Endothelial cell of umbilical vein (primary cell): ENCODE measurements at regions not wholly inside any gene's neighbourhood (a gene's known extent, or its start where the extent isn't known, plus 50 kb on each side); places are given as distances from the start of the nearest gene placed in this dataset.

Experiments used
- BruUV-seq: library from RNA; stranded (reverse); fragments of 400-500 nt; replicated peaks from 2 replicates; lab custom pipeline; 2021; lab: Mats Ljungman, UMichigan
- CTCF ChIA-PET: fragments of 300-600, 350-600 bp; sonication (Branson Sonifier 250); formaldehyde crosslinking; loops from one replicate; lab custom pipeline; 2021; ENCODE audit warnings: antibody characterized with exemption, inconsistent platforms; lab: Charles Lee
- POLR2A ChIA-PET: fragments of 300-600, 350-600 bp; sonication (Branson Sonifier 250); formaldehyde crosslinking; loops from one replicate; lab custom pipeline; 2021; ENCODE audit warnings: antibody characterized with exemption, inconsistent platforms; lab: Charles Lee
- DNase-seq: peaks from one replicate; pipeline ENCODE4 v3.0.0-alpha.2; 2011; ENCODE audit warnings: low read depth, low spot score
- FAIRE-seq: peaks from 2 replicates; lab custom pipeline; 2011; peaks lifted over from hg19 to GRCh38; lab: Jason Lieb, UNC
- H2AFZ ChIP-seq: 2 replicates; pipeline ENCODE4 v1.6.0; 2012; ENCODE audit warnings: low read depth, low read length, control low read depth, inconsistent platforms
- H3K27ac ChIP-seq: 2 replicates; pipeline ENCODE4 v1.5.1; 2011; ENCODE audit warnings: low read depth, mild to moderate bottlenecking, control low read depth, low read length, moderate library complexity; ENCODE audit not compliant: insufficient read depth
- H3K27me3 ChIP-seq, 2 experiments: 2 replicates each; pipeline versions ENCODE4 v1.6.0 to v1.6.1; 2011; ENCODE audit warnings: low read length in 2 of 2, mixed read lengths in 1 of 2; ENCODE audit not compliant: control insufficient read depth in 2 of 2, insufficient read depth in 2 of 2
- H3K36me3 ChIP-seq, 2 experiments: 2 replicates in 1 of 2; 3 replicates in 1 of 2; pipeline ENCODE4 v1.5.1; 2011; ENCODE audit warnings: low read length in 2 of 2, mild to moderate bottlenecking in 1 of 2, moderate library complexity in 1 of 2; ENCODE audit not compliant: control insufficient read depth in 2 of 2, insufficient read depth in 2 of 2; ENCODE audit errors: extremely low read depth in 1 of 2
- H3K4me1 ChIP-seq: 3 replicates; pipeline ENCODE4 v1.5.1; 2011; ENCODE audit warnings: mild to moderate bottlenecking, low read length; ENCODE audit not compliant: control insufficient read depth, insufficient read depth; ENCODE audit errors: extremely low read depth
- H3K4me2 ChIP-seq: 2 replicates; pipeline ENCODE4 v1.6.1; 2011; ENCODE audit warnings: low read length, control low read depth, mixed read lengths; ENCODE audit not compliant: insufficient read depth
- H3K4me3 ChIP-seq, 3 experiments: fragments of 200-600 bp in 1 of 3; sonication (generic), shearing (Covaris generic) in 1 of 3; replicated peaks in 1 of 3; 2 replicates each; pipeline ENCODE4 v1.5.1; 2011 to 2016; ENCODE audit warnings: control low read depth in 3 of 3, low read length in 3 of 3, mild to moderate bottlenecking in 2 of 3, inconsistent platforms in 1 of 3, low read depth in 1 of 3, moderate library complexity in 1 of 3; ENCODE audit not compliant: insufficient read depth in 1 of 3
- H3K79me2 ChIP-seq: 2 replicates; pipeline ENCODE4 v1.6.0; 2012; ENCODE audit warnings: low read length, inconsistent platforms; ENCODE audit not compliant: control insufficient read depth, insufficient read depth
- H3K9ac ChIP-seq: replicated peaks from 2 replicates; pipeline ENCODE3; 2011; ENCODE audit warnings: low read length, control low read depth; ENCODE audit not compliant: insufficient read depth; ENCODE audit errors: extremely low read depth
- H3K9me1 ChIP-seq: replicated peaks from 3 replicates; pipeline ENCODE4 v1.6.0; 2011; ENCODE audit warnings: mild to moderate bottlenecking, low read length; ENCODE audit not compliant: control insufficient read depth, insufficient read depth; ENCODE audit errors: extremely low read depth
- H3K9me3 ChIP-seq: replicated peaks from 2 replicates; pipeline ENCODE4 v1.5.1; 2012; ENCODE audit warnings: low read length, inconsistent platforms; ENCODE audit not compliant: control insufficient read depth, insufficient read depth
- H4K20me1 ChIP-seq: replicated peaks from 2 replicates; pipeline ENCODE3; 2011; ENCODE audit warnings: mild to moderate bottlenecking, low read length; ENCODE audit not compliant: control insufficient read depth, insufficient read depth; ENCODE audit errors: extremely low read depth
- CTCF ChIP-seq, 2 donors: IDR thresholded peaks; 1 replicate in 1 of 2; 2 replicates in 1 of 2; pipeline ENCODE4 v1.5.1; 2011; ENCODE audit warnings: low read length in 2 of 2, mild to moderate bottlenecking in 2 of 2, moderate library complexity in 2 of 2, control low read depth in 1 of 2, inconsistent platforms in 1 of 2, low read depth in 1 of 2; ENCODE audit not compliant: insufficient read depth in 1 of 2; ENCODE audit errors: extremely low read depth in 1 of 2
- GATA2 ChIP-seq: IDR thresholded peaks from 2 replicates; pipeline ENCODE4 v1.7.0; 2011; ENCODE audit warnings: low read depth, mild to moderate bottlenecking, moderate library complexity, mixed read lengths, low read length; ENCODE audit not compliant: insufficient read length, insufficient read depth
- MAX ChIP-seq: IDR thresholded peaks from 2 replicates; pipeline ENCODE4 v1.6.1; 2011; ENCODE audit not compliant: insufficient read depth, insufficient read length
- dilution Hi-C: fragments of 300-500 bp; cut with MboI; formaldehyde crosslinking; loops from one replicate; pipeline ENCODE4 v1.15.0; 2019; ENCODE audit warnings: low sequenced_read_pairs; ENCODE audit not compliant: extremely low pct_ligation_motif_present
- intact Hi-C: fragments of 100-400 bp; cut with micrococcal nuclease; formaldehyde crosslinking; loops from one replicate; pipeline ENCODE4 v1.10.0; 2022

GRCh38 chr1:43071241-43071640 is 100.8 kb downstream of the EBNA1BP2 start:
- no peak for FAIRE-seq
- POLR2A ChIA-PET: no interaction called here

More at GRCh38 chr1:43071241-43071640, 100.8 kb downstream of the EBNA1BP2 start:
- Histone ChIP-seq H3K4me2 (no peak overlapping the region), H4K20me1 (no peaks in the 10 kb centered on the region), H3K9ac (no peak overlapping the region), H3K4me3 (no peak overlapping the region), H3K36me3 (no peaks in the 10 kb centered on the region), H3K79me2 (no peaks in the 10 kb centered on the region), H3K27ac (no peak overlapping the region), H3K4me1 (no peaks in the 10 kb centered on the region), H3K9me3 (no peaks in the 10 kb centered on the region), H3K9me1 (no peaks in the 10 kb centered on the region), H3K27me3 (no peaks in the 10 kb centered on the region), H2AFZ (no peak overlapping the region)
- dilution Hi-C loops: loop anchor here (25.0 kb wide), 1 partner anchor 159 kb away; no protein-coding TSS in a partner anchor
- no TSS peak for BruUV-seq
- TF ChIP-seq GATA2: no peak
- TF ChIP-seq CTCF (IDR thresholded peaks at IDR 0.05; ENCODE audit: extremely low read depth in 1 of 2, insufficient read depth in 1 of 2, low read depth in 1 of 2, low read length in 2 of 2): no peak
- TF ChIP-seq MAX: no peak
- CTCF ChIA-PET: interaction anchor here (0.6 to 9.4 kb wide), 3 partner anchors 14 to 493 kb away, joined by 3 to 1298 read pairs (median 4); no protein-coding TSS in a partner anchor
- intact Hi-C loops: no loop called here
- DNase-seq: no peak
